K562 (cell line): ENCODE measurements at regions not wholly inside any gene's neighbourhood (a gene's known extent, or its start where the extent isn't known, plus 50 kb on each side); places are given as distances from the start of the nearest gene placed in this dataset.

Experiments used
- ATAC-seq: fragments of 200-7000 bp; cut with Tn5 transposase; 3 replicates; pipeline ENCODE4 v1.9.1; 2020; ENCODE audit warnings: moderate library complexity
- BruUV-seq: library from RNA; stranded (reverse); fragments of 400-500 nt; replicated peaks from 2 replicates; lab custom pipeline; 2021; lab: Mats Ljungman, UMichigan
- CTCF ChIA-PET: fragments of 300-600 bp; formaldehyde crosslinking; extraction: SDS; loops from one replicate; lab custom pipeline; 2021; ENCODE audit warnings: low intra/inter-chr PET ratio; lab: Yijun Ruan, JAX
- POLR2A ChIA-PET: fragments of 300-600, 350-650 bp; sonication (Branson Sonifier 250); formaldehyde crosslinking; extraction: SDS; loops from one replicate; lab custom pipeline; 2021; ENCODE audit warnings: antibody characterized with exemption, inconsistent platforms; lab: Yijun Ruan, JAX
- DNase-seq, 4 experiments: peaks; one replicate each; pipeline versions ENCODE4 v3.0.0 to v3.0.0-alpha.2; 2011 to 2018; ENCODE audit warnings: low spot score in 3 of 4, mixed read lengths in 3 of 4; ENCODE audit errors: extremely low read depth in 1 of 4
- FAIRE-seq: peaks from 2 replicates; lab custom pipeline; 2011; peaks lifted over from hg19 to GRCh38; lab: Jason Lieb, UNC
- H2AFZ ChIP-seq: 2 replicates; pipeline ENCODE4 v1.6.0; 2011; ENCODE audit warnings: low read depth, low read length, control low read depth, inconsistent platforms
- H3K27ac ChIP-seq: fragments of 200-600 bp; 3 replicates; pipeline ENCODE4 v1.8.0; 2011; ENCODE audit warnings: low read depth, mild to moderate bottlenecking, control low read depth, inconsistent platforms, low read length, moderate library complexity, mixed read lengths; ENCODE audit errors: extremely low read depth
- H3K27me3 ChIP-seq, 2 experiments: fragments of 300-600 bp in 1 of 2; 2 replicates in 1 of 2; 3 replicates in 1 of 2; pipeline versions ENCODE4 v1.6.0 to v1.8.0; 2011; ENCODE audit warnings: inconsistent platforms in 2 of 2, low read length in 2 of 2, mild to moderate bottlenecking in 1 of 2, mixed read lengths in 1 of 2, moderate library complexity in 1 of 2; ENCODE audit not compliant: control insufficient read depth in 2 of 2, insufficient read depth in 2 of 2
- H3K36me3 ChIP-seq: fragments of 300-600 bp; 3 replicates; pipeline ENCODE4 v1.8.0; 2011; ENCODE audit warnings: mild to moderate bottlenecking, low read length, inconsistent platforms; ENCODE audit not compliant: control insufficient read depth, insufficient read depth
- H3K4me1 ChIP-seq, 2 experiments: fragments of 200-600 bp in 1 of 2; replicated peaks in 1 of 2; 2 replicates in 1 of 2; 3 replicates in 1 of 2; pipeline versions ENCODE4 v1.5.1 to v1.8.0; 2011; ENCODE audit warnings: inconsistent platforms in 2 of 2, low read length in 2 of 2, mild to moderate bottlenecking in 1 of 2, mixed read lengths in 1 of 2, moderate library complexity in 1 of 2; ENCODE audit not compliant: control insufficient read depth in 2 of 2, insufficient read depth in 2 of 2
- H3K4me2 ChIP-seq: 2 replicates; pipeline ENCODE4 v1.6.1; 2011; ENCODE audit warnings: low read length, control low read depth, inconsistent platforms, mixed read lengths; ENCODE audit not compliant: insufficient read depth
- H3K4me3 ChIP-seq: fragments of 200-600 bp; sonication (generic), shearing (Covaris generic); 2 replicates; pipeline ENCODE4 v1.5.1; 2016; ENCODE audit warnings: control low read depth, inconsistent platforms
- H3K79me2 ChIP-seq: fragments of 200-600 bp; 3 replicates; pipeline ENCODE4 v1.8.0; 2011; ENCODE audit warnings: low read length, inconsistent platforms; ENCODE audit not compliant: control insufficient read depth, insufficient read depth
- H3K9ac ChIP-seq, 2 experiments: 2 replicates each; pipeline versions ENCODE4 v1.6.0 to v1.6.1; 2011; ENCODE audit warnings: low read depth in 2 of 2, low read length in 2 of 2, control low read depth in 1 of 2, inconsistent platforms in 1 of 2, mild to moderate bottlenecking in 1 of 2, mixed read lengths in 1 of 2; ENCODE audit not compliant: insufficient read depth in 1 of 2
- H3K9me1 ChIP-seq: one replicate; pipeline ENCODE4 v1.6.0; 2011; ENCODE audit warnings: inconsistent platforms, mild to moderate bottlenecking, low read length, moderate library complexity; ENCODE audit not compliant: control insufficient read depth, insufficient read depth
- H3K9me3 ChIP-seq: replicated peaks from 2 replicates; pipeline ENCODE4 v1.5.1; 2011; ENCODE audit warnings: low read depth, low read length, inconsistent platforms; ENCODE audit not compliant: control insufficient read depth, insufficient read depth
- H4K20me1 ChIP-seq: replicated peaks from 2 replicates; pipeline ENCODE4 v1.6.1; 2011; ENCODE audit warnings: low read length, inconsistent platforms, mixed read lengths; ENCODE audit not compliant: control insufficient read depth, insufficient read depth
- BRF1 ChIP-seq: IDR thresholded peaks from 3 replicates; pipeline ENCODE4 v1.6.1; 2011; ENCODE audit warnings: borderline replicate concordance, mild to moderate bottlenecking; ENCODE audit not compliant: insufficient read length; ENCODE audit errors: extremely low read depth
- CCAR2 ChIP-seq: fragments of 200-400 bp; formaldehyde crosslinking; IDR thresholded peaks from 2 replicates; pipeline ENCODE4 v1.6.1; 2017; ENCODE audit warnings: mild to moderate bottlenecking, low read depth, low read length
- CTBP1 ChIP-seq: fragments of 450-650 bp; IDR thresholded peaks from 2 replicates; pipeline ENCODE4 v1.6.1; 2016; ENCODE audit warnings: borderline replicate concordance
- IFI16 ChIP-seq: fragments of 250-450 bp; sonication (Bioruptor Pico); IDR thresholded peaks from 2 replicates; pipeline ENCODE4 v2.1.2; 2022; ENCODE audit warnings: mild to moderate bottlenecking, inconsistent platforms
- SNIP1 ChIP-seq: fragments of 450-650 bp; IDR thresholded peaks from 2 replicates; pipeline ENCODE4 v1.7.1; 2017; ENCODE audit warnings: low read depth, mild to moderate bottlenecking
- SUPT5H ChIP-seq: fragments of 450-650 bp; IDR thresholded peaks from 2 replicates; pipeline ENCODE4 v1.6.1; 2016
- TCFL5 ChIP-seq: fragments of 250-450 bp; sonication (Bioruptor Pico); conservative IDR thresholded peaks from 2 replicates; pipeline ENCODE4 v1.6.1; 2021; ENCODE audit warnings: mild to moderate bottlenecking, moderate library complexity, matching md5 sums
- U2AF1 ChIP-seq: fragments of 200-400 bp; formaldehyde crosslinking; optimal IDR thresholded peaks from 2 replicates; pipeline ENCODE3; 2017; ENCODE audit warnings: mild to moderate bottlenecking, low read depth, low read length, moderate library complexity
- ZNF133 ChIP-seq: fragments of 250-450 bp; sonication (Bioruptor Pico); IDR thresholded peaks from 2 replicates; pipeline ENCODE4 v1.4.0; 2020; ENCODE audit warnings: mild to moderate bottlenecking
- ZNF830 ChIP-seq: fragments of 250-450 bp; sonication (Bioruptor Pico); IDR thresholded peaks from 2 replicates; pipeline ENCODE4 v1.5.0; 2021; ENCODE audit warnings: mild to moderate bottlenecking
- WGBS: fragments of 100-300 bp; shearing (Covaris generic); methylation state at CpG from one replicate; pipeline ENCODE4 v1.1.6; 2016; ENCODE audit warnings: low coverage, mixed read lengths; ENCODE audit not compliant: insufficient coverage; ENCODE audit errors: missing lambda C conversion rate; 5-methylcytosine and 5-hydroxymethylcytosine counted together
- in situ Hi-C: fragments of 300-500 bp; cut with MboI; formaldehyde crosslinking; loops from 4 replicates; pipeline ENCODE4 v1.15.0; 2018; ENCODE audit warnings: inconsistent platforms, mixed read lengths
- intact Hi-C: fragments of 100-400 bp; cut with micrococcal nuclease; formaldehyde crosslinking; loops from 2 replicates; pipeline ENCODE4 v1.14.2; 2022
- TF ChIP-seq, protein P1 (sequence below): fragments of 250-450 bp; sonication (Bioruptor Pico); IDR thresholded peaks from 2 replicates; pipeline ENCODE4 v1.4.0; 2020; ENCODE audit warnings: mild to moderate bottlenecking, moderate library complexity
- TF ChIP-seq, protein P2 (sequence below): fragments of 450-650 bp; formaldehyde crosslinking; IDR thresholded peaks from 2 replicates; pipeline ENCODE4 v1.4.0; 2020; ENCODE audit warnings: mild to moderate bottlenecking, moderate library complexity
- TF ChIP-seq, protein P3 (sequence below): fragments of 250-450 bp; sonication (Bioruptor Pico); IDR thresholded peaks from 2 replicates; pipeline ENCODE4 v1.4.0; 2020; ENCODE audit warnings: mild to moderate bottlenecking

DNA sequence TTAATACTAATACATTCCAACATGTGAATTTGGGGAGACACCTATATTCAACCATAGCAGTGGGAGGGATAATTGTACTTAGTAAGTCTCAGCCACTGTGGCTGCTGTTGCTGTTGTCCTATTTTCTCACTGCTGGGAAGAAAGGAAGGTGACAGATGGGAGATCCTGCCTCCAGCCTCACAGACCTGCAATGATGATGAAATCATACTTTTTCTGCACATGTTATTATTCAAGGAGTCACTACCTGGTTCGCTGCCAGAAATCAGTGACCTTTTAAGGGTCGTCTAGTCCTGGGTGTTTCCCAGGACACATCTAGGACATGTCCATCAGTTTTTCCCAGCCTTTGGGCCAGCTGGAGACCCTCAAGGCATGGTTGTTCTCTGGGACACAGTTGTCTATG, 106.2 kb upstream of the RPH3A start (continued):
- TF ChIP-seq, protein P1, sequence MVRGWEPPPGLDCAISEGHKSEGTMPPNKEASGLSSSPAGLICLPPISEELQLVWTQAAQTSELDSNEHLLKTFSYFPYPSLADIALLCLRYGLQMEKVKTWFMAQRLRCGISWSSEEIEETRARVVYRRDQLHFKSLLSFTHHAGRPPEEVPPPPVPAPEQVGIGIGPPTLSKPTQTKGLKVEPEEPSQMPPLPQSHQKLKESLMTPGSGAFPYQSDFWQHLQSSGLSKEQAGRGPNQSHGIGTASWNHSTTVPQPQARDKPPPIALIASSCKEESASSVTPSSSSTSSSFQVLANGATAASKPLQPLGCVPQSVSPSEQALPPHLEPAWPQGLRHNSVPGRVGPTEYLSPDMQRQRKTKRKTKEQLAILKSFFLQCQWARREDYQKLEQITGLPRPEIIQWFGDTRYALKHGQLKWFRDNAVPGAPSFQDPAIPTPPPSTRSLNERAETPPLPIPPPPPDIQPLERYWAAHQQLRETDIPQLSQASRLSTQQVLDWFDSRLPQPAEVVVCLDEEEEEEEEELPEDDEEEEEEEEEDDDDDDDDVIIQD (CRISPR knock-in tag) = no peak
- no peak for TF ChIP-seq SUPT5H

DNA sequence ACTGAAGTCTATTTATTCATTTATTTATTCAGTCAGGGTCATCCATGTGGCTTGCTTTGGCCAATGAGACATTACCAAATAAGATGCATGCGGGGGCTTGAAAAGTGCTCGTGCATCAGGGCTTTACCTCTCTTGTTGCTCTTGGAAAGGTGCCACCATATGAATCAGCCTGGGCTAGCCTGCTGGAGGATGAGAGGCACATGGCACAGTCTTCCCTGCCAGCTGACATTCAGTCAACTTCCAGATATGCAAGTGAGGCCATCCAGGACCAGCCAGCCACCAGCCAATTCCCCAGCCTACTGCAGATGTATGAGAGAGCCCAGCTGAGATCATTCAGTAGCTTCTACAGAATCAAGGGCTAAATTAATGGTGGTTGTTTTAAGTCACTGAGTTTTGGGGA, 105.2 kb upstream of the RPH3A start:
- H3K4me1 ChIP-seq = no peaks in the 10 kb centered on the region
- H3K79me2 ChIP-seq = no peaks in the 10 kb centered on the region
- in situ Hi-C loops (no loop called here), intact Hi-C loops (no loop called here)
- FAIRE-seq (no peak), DNase-seq (no peak), ATAC-seq (no peak)
- no peaks in the 10 kb centered on the region for H3K9me3 ChIP-seq
- TF ChIP-seq IFI16 (CRISPR knock-in tag) (no peak), BRF1 (no peak), U2AF1 (no peak), CCAR2 (no peak), TCFL5 (CRISPR knock-in tag) (no peak), ZNF830 (no peak), SNIP1 (no peak), CTBP1 (no peak), ZNF133 (CRISPR knock-in tag) (no peak)
- TF ChIP-seq, protein P2, sequence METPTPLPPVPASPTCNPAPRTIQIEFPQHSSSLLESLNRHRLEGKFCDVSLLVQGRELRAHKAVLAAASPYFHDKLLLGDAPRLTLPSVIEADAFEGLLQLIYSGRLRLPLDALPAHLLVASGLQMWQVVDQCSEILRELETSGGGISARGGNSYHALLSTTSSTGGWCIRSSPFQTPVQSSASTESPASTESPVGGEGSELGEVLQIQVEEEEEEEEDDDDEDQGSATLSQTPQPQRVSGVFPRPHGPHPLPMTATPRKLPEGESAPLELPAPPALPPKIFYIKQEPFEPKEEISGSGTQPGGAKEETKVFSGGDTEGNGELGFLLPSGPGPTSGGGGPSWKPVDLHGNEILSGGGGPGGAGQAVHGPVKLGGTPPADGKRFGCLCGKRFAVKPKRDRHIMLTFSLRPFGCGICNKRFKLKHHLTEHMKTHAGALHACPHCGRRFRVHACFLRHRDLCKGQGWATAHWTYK (CRISPR knock-in tag) = no peak
- TF ChIP-seq, protein P3, sequence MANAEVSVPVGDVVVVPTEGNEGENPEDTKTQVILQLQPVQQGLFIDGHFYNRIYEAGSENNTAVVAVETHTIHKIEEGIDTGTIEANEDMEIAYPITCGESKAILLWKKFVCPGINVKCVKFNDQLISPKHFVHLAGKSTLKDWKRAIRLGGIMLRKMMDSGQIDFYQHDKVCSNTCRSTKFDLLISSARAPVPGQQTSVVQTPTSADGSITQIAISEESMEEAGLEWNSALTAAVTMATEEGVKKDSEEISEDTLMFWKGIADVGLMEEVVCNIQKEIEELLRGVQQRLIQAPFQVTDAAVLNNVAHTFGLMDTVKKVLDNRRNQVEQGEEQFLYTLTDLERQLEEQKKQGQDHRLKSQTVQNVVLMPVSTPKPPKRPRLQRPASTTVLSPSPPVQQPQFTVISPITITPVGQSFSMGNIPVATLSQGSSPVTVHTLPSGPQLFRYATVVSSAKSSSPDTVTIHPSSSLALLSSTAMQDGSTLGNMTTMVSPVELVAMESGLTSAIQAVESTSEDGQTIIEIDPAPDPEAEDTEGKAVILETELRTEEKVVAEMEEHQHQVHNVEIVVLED (CRISPR knock-in tag) = no peak
- no peak overlapping the region for H3K4me2 ChIP-seq
- no peak overlapping the region for H3K4me3 ChIP-seq
- H3K9me1 ChIP-seq = no peaks in the 10 kb centered on the region
- no peaks in the 10 kb centered on the region for H3K36me3 ChIP-seq
- H3K9ac ChIP-seq = no peak overlapping the region
- peaks cover under 1 to 5% of the 10 kb centered on the region in 2 experiments; a peak in 1 of 5 replicates for H3K27me3 ChIP-seq
- H2AFZ ChIP-seq = no peak overlapping the region
- WGBS = 0% methylated on average over 2 of the region's 2 CpGs
- H3K27ac ChIP-seq = no peak overlapping the region
- ChIA-PET CTCF (no interaction called here), POLR2A (no interaction called here)
- H4K20me1 ChIP-seq = no peaks in the 10 kb centered on the region
- no TSS peak for BruUV-seq
